HEK293 (cell line): ENCODE measurements at regions not wholly inside any gene's neighbourhood (a gene's known extent, or its start where the extent isn't known, plus 50 kb on each side); places are given as distances from the start of the nearest gene placed in this dataset.

ENCODE experiments used
- CTCF ChIA-PET: fragments of 350-600 bp; formaldehyde crosslinking; extraction: SDS; loops from one replicate; lab custom pipeline; 2021; ENCODE audit warnings: antibody characterized with exemption; lab: Yijun Ruan, JAX
- POLR2A ChIA-PET: fragments of 300-600 bp; formaldehyde crosslinking; extraction: SDS; loops from one replicate; lab custom pipeline; 2020; ENCODE audit warnings: antibody characterized with exemption, inconsistent platforms; lab: Yijun Ruan, JAX
- H3K27ac ChIP-seq: fragments of 200-500 bp; sonication (Bioruptor generic); 2 replicates; pipeline ENCODE4 v1.5.1; 2014; ENCODE audit warnings: low read depth, low read length, control low read depth, inconsistent platforms; ENCODE audit errors: extremely low read depth
- H3K36me3 ChIP-seq, 2 experiments: fragments of 200-500 bp in 1 of 2; sonication (Bioruptor generic) in 1 of 2; 1 replicate in 1 of 2; 2 replicates in 1 of 2; pipeline ENCODE4 v1.5.1; 2014 to 2017; ENCODE audit warnings: inconsistent platforms in 2 of 2, low read length in 2 of 2; ENCODE audit not compliant: control insufficient read depth in 2 of 2, insufficient read depth in 1 of 2
- H3K4me1 ChIP-seq: fragments of 200-500 bp; sonication (Bioruptor generic); 2 replicates; pipeline ENCODE4 v1.5.1; 2014; ENCODE audit warnings: mild to moderate bottlenecking, low read length, inconsistent platforms; ENCODE audit not compliant: control insufficient read depth, insufficient read depth
- H3K4me3 ChIP-seq: 2 replicates; pipeline ENCODE4 v1.5.1; 2011; ENCODE audit warnings: low read depth, mild to moderate bottlenecking, control low read depth, low read length, moderate library complexity
- H3K9me3 ChIP-seq: fragments of 200-500 bp; sonication (Bioruptor generic); 2 replicates; pipeline ENCODE4 v1.5.1; 2014; ENCODE audit warnings: low read depth, low read length, inconsistent platforms; ENCODE audit not compliant: control insufficient read depth, insufficient read depth
- BCL11A ChIP-seq: fragments of 450-650 bp; formaldehyde crosslinking; IDR thresholded peaks from 2 replicates; pipeline ENCODE4 v1.5.1; 2016; ENCODE audit warnings: low read depth, missing biosample characterization, missing genetic modification characterization
- GLI4 ChIP-seq: fragments of 450-650 bp; formaldehyde crosslinking; IDR thresholded peaks from 2 replicates; pipeline ENCODE4 v1.5.1; 2016; ENCODE audit warnings: missing biosample characterization, missing genetic modification characterization
- SCRT2 ChIP-seq: fragments of 450-650 bp; formaldehyde crosslinking; IDR thresholded peaks from 2 replicates; pipeline ENCODE4 v1.5.1; 2016; ENCODE audit warnings: missing biosample characterization, missing genetic modification characterization
- ZNF10 ChIP-seq: fragments of 450-650 bp; formaldehyde crosslinking; IDR thresholded peaks from 2 replicates; pipeline ENCODE4 v1.5.1; 2017; ENCODE audit warnings: missing biosample characterization, missing genetic modification characterization
- ZNF132 ChIP-seq: fragments of 450-650 bp; formaldehyde crosslinking; IDR thresholded peaks from 2 replicates; pipeline ENCODE4 v1.5.1; 2017; ENCODE audit warnings: missing biosample characterization, missing genetic modification characterization, borderline replicate concordance
- ZNF157 ChIP-seq: fragments of 450-650 bp; formaldehyde crosslinking; IDR thresholded peaks from 2 replicates; pipeline ENCODE4 v1.5.1; 2016; ENCODE audit warnings: missing biosample characterization, missing genetic modification characterization
- ZNF292 ChIP-seq: fragments of 450-650 bp; formaldehyde crosslinking; IDR thresholded peaks from 2 replicates; pipeline ENCODE4 v1.5.1; 2016; ENCODE audit warnings: low read depth, missing biosample characterization, missing genetic modification characterization, borderline replicate concordance
- ZNF324 ChIP-seq: fragments of 450-650 bp; formaldehyde crosslinking; IDR thresholded peaks from 2 replicates; pipeline ENCODE4 v1.5.1; 2016; ENCODE audit warnings: missing biosample characterization, missing genetic modification characterization
- ZNF366 ChIP-seq: fragments of 450-650 bp; formaldehyde crosslinking; conservative IDR thresholded peaks from 2 replicates; pipeline ENCODE4 v1.5.1; 2016; ENCODE audit warnings: missing biosample characterization, missing genetic modification characterization
- ZNF433 ChIP-seq: fragments of 450-650 bp; formaldehyde crosslinking; IDR thresholded peaks from 2 replicates; pipeline ENCODE4 v1.5.1; 2016; ENCODE audit warnings: missing biosample characterization, missing genetic modification characterization, low read depth
- ZNF48 ChIP-seq: fragments of 450-650 bp; formaldehyde crosslinking; IDR thresholded peaks from 2 replicates; pipeline ENCODE4 v1.5.1; 2016; ENCODE audit warnings: missing biosample characterization, missing genetic modification characterization
- ZNF548 ChIP-seq: fragments of 450-650 bp; formaldehyde crosslinking; IDR thresholded peaks from 2 replicates; pipeline ENCODE4 v1.5.1; 2016; ENCODE audit warnings: missing biosample characterization, missing genetic modification characterization
- ZNF561 ChIP-seq: fragments of 450-650 bp; IDR thresholded peaks from 2 replicates; pipeline ENCODE4 v1.5.1; 2018; ENCODE audit warnings: missing biosample characterization, missing genetic modification characterization, borderline replicate concordance
- ZNF585B ChIP-seq: fragments of 450-650 bp; formaldehyde crosslinking; IDR thresholded peaks from 2 replicates; pipeline ENCODE4 v1.5.1; 2016; ENCODE audit warnings: missing biosample characterization, missing genetic modification characterization
- ZNF658 ChIP-seq: fragments of 450-650 bp; formaldehyde crosslinking; IDR thresholded peaks from 2 replicates; pipeline ENCODE4; 2016; ENCODE audit warnings: missing biosample characterization, missing genetic modification characterization
- ZNF677 ChIP-seq: fragments of 450-650 bp; IDR thresholded peaks from 2 replicates; pipeline ENCODE4 v1.5.0; 2018; ENCODE audit warnings: missing biosample characterization, mild to moderate bottlenecking, missing genetic modification characterization, moderate library complexity
- ZNF701 ChIP-seq: fragments of 450-650 bp; formaldehyde crosslinking; IDR thresholded peaks from 2 replicates; pipeline ENCODE4 v1.5.1; 2016; ENCODE audit warnings: missing biosample characterization, missing genetic modification characterization
- ZNF768 ChIP-seq: fragments of 450-650 bp; formaldehyde crosslinking; IDR thresholded peaks from 2 replicates; pipeline ENCODE4 v1.5.1; 2018; ENCODE audit warnings: missing biosample characterization, mild to moderate bottlenecking, missing genetic modification characterization
- TF ChIP-seq, protein P1 (sequence below): fragments of 450-650 bp; formaldehyde crosslinking; conservative IDR thresholded peaks from 2 replicates; pipeline ENCODE4 v1.5.1; 2016; ENCODE audit warnings: low read depth, missing biosample characterization, missing genetic modification characterization
- TF ChIP-seq, protein P2 (sequence below): fragments of 450-650 bp; formaldehyde crosslinking; IDR thresholded peaks from 2 replicates; pipeline ENCODE4 v1.5.1; 2016; ENCODE audit warnings: missing biosample characterization, missing genetic modification characterization

DNA sequence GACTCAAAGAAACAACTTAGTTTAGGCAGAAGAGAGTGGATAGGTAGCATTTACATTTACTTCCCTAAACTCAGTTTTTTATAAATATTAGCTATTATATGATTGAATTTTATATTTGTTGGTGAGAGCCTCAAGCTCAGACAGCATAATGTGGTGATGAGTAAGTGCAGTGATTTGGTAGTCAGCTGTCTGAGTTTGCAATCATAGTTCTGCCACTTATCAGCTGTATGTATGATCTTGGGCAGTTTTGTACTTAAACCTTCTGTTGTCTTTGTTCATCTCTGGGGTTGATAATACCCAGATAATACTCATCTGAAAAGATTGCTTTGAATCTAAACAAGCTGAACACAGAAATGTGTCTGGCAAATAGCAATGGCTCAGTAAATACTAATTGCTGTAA is 108.8 kb downstream of the ANXA1 start:
- Histone ChIP-seq H3K4me1 (no peaks in the 10 kb centered on the region), H3K9me3 (no peaks in the 10 kb centered on the region), H3K4me3 (no peak overlapping the region), H3K27ac (no peak overlapping the region), H3K36me3 (no peaks in the 10 kb centered on the region)
- ChIA-PET CTCF (interaction anchor here (0.5 to 1.7 kb wide), 5 partner anchors 9 to 84 kb away, joined by 3 to 4 read pairs (median 3); no protein-coding TSS in a partner anchor), POLR2A (no interaction called here)
- no peak for TF ChIP-seq ZNF10
- TF ChIP-seq GLI4 (tag by site-specific recombination), result no peak
- TF ChIP-seq SCRT2 (tag by site-specific recombination), result no peak
- TF ChIP-seq ZNF701 (tag by site-specific recombination), result no peak
- no peak for TF ChIP-seq ZNF433 (tag by site-specific recombination)
- no peak for TF ChIP-seq ZNF48 (tag by site-specific recombination)
- TF ChIP-seq, protein P1, sequence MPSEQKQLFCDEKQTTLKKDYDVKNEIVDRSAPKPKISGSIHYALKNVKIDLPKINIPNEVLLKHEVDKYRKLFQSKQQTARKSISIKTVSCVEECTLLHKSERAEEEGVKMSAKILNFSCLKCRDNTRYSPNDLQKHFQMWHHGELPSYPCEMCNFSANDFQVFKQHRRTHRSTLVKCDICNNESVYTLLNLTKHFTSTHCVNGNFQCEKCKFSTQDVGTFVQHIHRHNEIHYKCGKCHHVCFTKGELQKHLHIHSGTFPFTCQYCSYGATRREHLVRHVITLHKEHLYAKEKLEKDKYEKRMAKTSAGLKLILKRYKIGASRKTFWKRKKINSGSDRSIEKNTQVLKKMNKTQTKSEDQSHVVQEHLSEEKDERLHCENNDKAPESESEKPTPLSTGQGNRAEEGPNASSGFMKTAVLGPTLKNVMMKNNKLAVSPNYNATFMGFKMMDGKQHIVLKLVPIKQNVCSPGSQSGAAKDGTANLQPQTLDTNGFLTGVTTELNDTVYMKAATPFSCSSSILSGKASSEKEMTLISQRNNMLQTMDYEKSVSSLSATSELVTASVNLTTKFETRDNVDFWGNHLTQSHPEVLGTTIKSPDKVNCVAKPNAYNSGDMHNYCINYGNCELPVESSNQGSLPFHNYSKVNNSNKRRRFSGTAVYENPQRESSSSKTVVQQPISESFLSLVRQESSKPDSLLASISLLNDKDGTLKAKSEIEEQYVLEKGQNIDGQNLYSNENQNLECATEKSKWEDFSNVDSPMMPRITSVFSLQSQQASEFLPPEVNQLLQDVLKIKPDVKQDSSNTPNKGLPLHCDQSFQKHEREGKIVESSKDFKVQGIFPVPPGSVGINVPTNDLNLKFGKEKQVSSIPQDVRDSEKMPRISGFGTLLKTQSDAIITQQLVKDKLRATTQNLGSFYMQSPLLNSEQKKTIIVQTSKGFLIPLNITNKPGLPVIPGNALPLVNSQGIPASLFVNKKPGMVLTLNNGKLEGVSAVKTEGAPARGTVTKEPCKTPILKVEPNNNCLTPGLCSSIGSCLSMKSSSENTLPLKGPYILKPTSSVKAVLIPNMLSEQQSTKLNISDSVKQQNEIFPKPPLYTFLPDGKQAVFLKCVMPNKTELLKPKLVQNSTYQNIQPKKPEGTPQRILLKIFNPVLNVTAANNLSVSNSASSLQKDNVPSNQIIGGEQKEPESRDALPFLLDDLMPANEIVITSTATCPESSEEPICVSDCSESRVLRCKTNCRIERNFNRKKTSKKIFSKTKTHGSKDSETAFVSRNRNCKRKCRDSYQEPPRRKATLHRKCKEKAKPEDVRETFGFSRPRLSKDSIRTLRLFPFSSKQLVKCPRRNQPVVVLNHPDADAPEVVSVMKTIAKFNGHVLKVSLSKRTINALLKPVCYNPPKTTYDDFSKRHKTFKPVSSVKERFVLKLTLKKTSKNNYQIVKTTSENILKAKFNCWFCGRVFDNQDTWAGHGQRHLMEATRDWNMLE, result no peak
- no peak for TF ChIP-seq ZNF292 (tag by site-specific recombination)
- no peak for TF ChIP-seq ZNF366 (tag by site-specific recombination)
- no peak for TF ChIP-seq ZNF768 (tag by site-specific recombination)
- no peak for TF ChIP-seq ZNF677 (tag by site-specific recombination)
- no peak for TF ChIP-seq ZNF658 (tag by site-specific recombination)
- no peak for TF ChIP-seq ZNF157 (tag by site-specific recombination)
- TF ChIP-seq BCL11A, result no peak
- TF ChIP-seq ZNF324, result no peak
- no peak for TF ChIP-seq ZNF548 (tag by site-specific recombination)

DNA sequence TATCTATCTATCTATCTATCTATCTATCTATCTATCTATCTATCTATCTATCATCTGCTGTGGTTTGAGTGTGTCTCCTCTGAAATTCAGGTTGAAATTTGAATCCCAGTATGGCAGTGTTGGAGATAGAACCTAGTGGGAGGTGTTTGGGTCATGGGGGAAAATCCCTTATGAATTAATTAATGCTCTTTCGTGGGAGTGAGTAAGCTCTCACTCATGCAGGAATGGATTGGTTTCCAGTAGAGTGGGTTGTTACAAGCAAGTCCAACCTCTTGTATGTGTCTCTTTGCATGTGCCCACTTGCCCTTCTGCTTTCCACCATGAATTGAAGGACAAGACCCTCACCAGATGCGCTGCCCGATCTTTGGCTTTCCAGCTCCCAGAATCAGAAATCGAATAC is 113.0 kb downstream of the ANXA1 start:
- ChIA-PET CTCF (no interaction called here), POLR2A (no interaction called here)
- no peak for TF ChIP-seq ZNF677 (tag by site-specific recombination)
- TF ChIP-seq ZNF132, result no peak
- no peak for TF ChIP-seq ZNF561 (tag by site-specific recombination)
- Histone ChIP-seq H3K36me3 (no peaks in the 10 kb centered on the region), H3K27ac (no peak overlapping the region), H3K9me3 (no peaks in the 10 kb centered on the region), H3K4me1 (no peaks in the 10 kb centered on the region), H3K4me3 (no peak overlapping the region)

DNA sequence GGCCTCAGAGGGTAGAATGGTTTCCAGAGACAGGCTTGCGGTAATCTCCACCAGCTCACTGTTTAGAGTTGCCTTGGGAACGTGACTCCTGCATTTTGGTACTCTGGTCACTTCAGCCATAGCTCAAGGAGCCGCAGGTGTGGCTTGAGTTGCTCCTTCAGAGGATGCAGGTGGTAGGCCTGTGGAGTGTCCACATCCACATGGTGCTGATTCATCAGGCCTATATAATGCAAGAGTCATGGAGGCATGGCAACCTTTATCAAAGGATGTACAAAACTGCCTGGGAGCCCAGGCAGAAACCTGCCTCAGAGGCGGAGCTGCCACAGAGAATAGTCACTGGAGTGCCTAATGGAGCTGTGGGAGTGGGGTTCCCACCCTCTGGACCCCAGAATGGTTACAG is 114.2 kb downstream of the ANXA1 start:
- ChIA-PET POLR2A (no interaction called here), CTCF (no interaction called here)
- H3K36me3 ChIP-seq, result no peaks in the 10 kb centered on the region
- no peak for TF ChIP-seq ZNF324
- TF ChIP-seq ZNF585B, result peak; percentile 50
- TF ChIP-seq ZNF157 (tag by site-specific recombination), result no peak
- TF ChIP-seq, protein P2, sequence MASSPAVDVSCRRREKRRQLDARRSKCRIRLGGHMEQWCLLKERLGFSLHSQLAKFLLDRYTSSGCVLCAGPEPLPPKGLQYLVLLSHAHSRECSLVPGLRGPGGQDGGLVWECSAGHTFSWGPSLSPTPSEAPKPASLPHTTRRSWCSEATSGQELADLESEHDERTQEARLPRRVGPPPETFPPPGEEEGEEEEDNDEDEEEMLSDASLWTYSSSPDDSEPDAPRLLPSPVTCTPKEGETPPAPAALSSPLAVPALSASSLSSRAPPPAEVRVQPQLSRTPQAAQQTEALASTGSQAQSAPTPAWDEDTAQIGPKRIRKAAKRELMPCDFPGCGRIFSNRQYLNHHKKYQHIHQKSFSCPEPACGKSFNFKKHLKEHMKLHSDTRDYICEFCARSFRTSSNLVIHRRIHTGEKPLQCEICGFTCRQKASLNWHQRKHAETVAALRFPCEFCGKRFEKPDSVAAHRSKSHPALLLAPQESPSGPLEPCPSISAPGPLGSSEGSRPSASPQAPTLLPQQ (tag by site-specific recombination), result no peak
- H3K4me1 ChIP-seq, result no peaks in the 10 kb centered on the region
- H3K27ac ChIP-seq, result no peak overlapping the region
- H3K4me3 ChIP-seq, result no peak overlapping the region
- no peaks in the 10 kb centered on the region for H3K9me3 ChIP-seq
